OCI-LY1 (cell line): ENCODE measurements at regions not wholly inside any gene's neighbourhood (a gene's known extent, or its start where the extent isn't known, plus 50 kb on each side); places are given as distances from the start of the nearest gene placed in this dataset.

ENCODE experiments used
- H2AFZ ChIP-seq: fragments of 200-600 bp; sonication (generic), shearing (Covaris generic); 2 replicates; pipeline ENCODE4 v1.6.0; 2014; ENCODE audit warnings: antibody characterized with exemption, mild to moderate bottlenecking, low read length
- H3F3A ChIP-seq: fragments of 200-600 bp; sonication (generic), shearing (Covaris generic); 2 replicates; pipeline ENCODE4 v1.6.0; 2014; ENCODE audit warnings: mild to moderate bottlenecking, antibody characterized with exemption, low read length, moderate library complexity; ENCODE audit not compliant: insufficient read depth
- H3K27ac ChIP-seq: fragments of 200-600 bp; sonication (generic); 2 replicates; pipeline ENCODE4 v1.5.1; 2014; ENCODE audit warnings: low read length, mixed run types, mild to moderate bottlenecking, low read depth; ENCODE audit not compliant: poor library complexity, severe bottlenecking
- H3K27me3 ChIP-seq: fragments of 200-600 bp; sonication (generic); 2 replicates; pipeline ENCODE4 v1.6.0; 2014; ENCODE audit warnings: antibody characterized with exemption, mild to moderate bottlenecking, low read length, moderate library complexity; ENCODE audit not compliant: insufficient read depth
- H3K36me3 ChIP-seq: fragments of 200-600 bp; sonication (generic); 2 replicates; pipeline ENCODE4 v1.6.1; 2014; ENCODE audit warnings: mild to moderate bottlenecking, antibody characterized with exemption, low read length, moderate library complexity, mixed read lengths; ENCODE audit not compliant: insufficient read depth
- H3K4me1 ChIP-seq: fragments of 200-600 bp; sonication (generic); 2 replicates; pipeline ENCODE4 v1.5.1; 2014; ENCODE audit warnings: mild to moderate bottlenecking, low read length, moderate library complexity; ENCODE audit not compliant: insufficient read depth, severe bottlenecking
- H3K4me2 ChIP-seq: fragments of 200-600 bp; sonication (generic), shearing (Covaris generic); 2 replicates; pipeline ENCODE4 v1.6.1; 2014; ENCODE audit warnings: low read length
- H3K4me3 ChIP-seq: fragments of 200-600 bp; sonication (generic); 2 replicates; pipeline ENCODE4 v1.5.1; 2014; ENCODE audit warnings: low read length, low read depth, mild to moderate bottlenecking, mixed read lengths; ENCODE audit not compliant: poor library complexity, severe bottlenecking
- H3K79me2 ChIP-seq: fragments of 200-600 bp; shearing (Covaris generic); 2 replicates; pipeline ENCODE4 v1.6.1; 2016; ENCODE audit warnings: mixed run types, low read length, mixed read lengths; ENCODE audit not compliant: insufficient read depth
- H3K9ac ChIP-seq: fragments of 200-600 bp; sonication (generic), shearing (Covaris generic); 2 replicates; pipeline ENCODE4 v1.6.1; 2014; ENCODE audit warnings: mild to moderate bottlenecking, low read length, mixed read lengths
- H3K9me2 ChIP-seq: fragments of 200-600 bp; sonication (generic), shearing (Covaris generic); 2 replicates; pipeline ENCODE4 v1.6.1; 2014; ENCODE audit warnings: low read depth, mild to moderate bottlenecking, low read length, mixed read lengths
- H3K9me3 ChIP-seq: fragments of 200-600 bp; shearing (Covaris generic); 2 replicates; pipeline ENCODE4 v1.6.1; 2014; ENCODE audit warnings: low read length, mixed read lengths
- H4K20me1 ChIP-seq: fragments of 200-600 bp; sonication (generic), shearing (Covaris generic); 2 replicates; pipeline ENCODE4 v1.6.0; 2016; ENCODE audit warnings: mild to moderate bottlenecking, low read length; ENCODE audit not compliant: insufficient read depth
- EZH2 ChIP-seq: fragments of 200-600 bp; sonication (generic), shearing (Covaris generic); IDR thresholded peaks from 2 replicates; pipeline ENCODE4 v1.8.0; 2017; ENCODE audit warnings: borderline replicate concordance, mixed run types, mild to moderate bottlenecking, antibody characterized with exemption, low read length, moderate library complexity, mixed read lengths
- TF ChIP-seq, protein P1 (sequence below): fragments of 200-600 bp; sonication (generic), shearing (Covaris generic); IDR thresholded peaks from 2 replicates; pipeline ENCODE4 v1.5.1; 2017; ENCODE audit warnings: mild to moderate bottlenecking, antibody characterized with exemption, low read length, moderate library complexity, mixed read lengths

GRCh38 chr4:153116291-153116680 is 88.0 kb upstream of the TRIM2 start:
- peak overlapping the region; percentile 76 for H3K27ac ChIP-seq

DNA sequence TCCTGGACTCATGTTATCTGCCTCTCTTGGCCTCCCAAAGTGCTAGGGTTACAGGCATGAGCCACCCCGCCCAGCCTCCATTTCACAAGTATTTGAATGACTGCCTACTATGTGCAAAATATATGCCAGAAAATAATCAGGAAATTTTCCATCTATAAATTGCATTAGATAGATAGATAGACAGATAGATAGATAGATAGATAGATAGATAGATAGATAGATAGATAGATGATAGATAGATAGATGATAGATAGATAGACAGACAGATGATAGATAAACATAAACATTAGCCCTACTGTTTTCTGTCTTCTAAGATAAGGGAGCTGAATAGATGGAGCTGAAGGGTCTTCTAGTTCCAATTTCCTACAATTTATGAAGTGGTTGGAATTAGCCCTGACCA is 87.4 kb upstream of the TRIM2 start:
- no peaks in the 10 kb centered on the region for H3K36me3 ChIP-seq
- H3K9me2 ChIP-seq, result no peaks in the 10 kb centered on the region
- H4K20me1 ChIP-seq, result no peaks in the 10 kb centered on the region
- H3K4me1 ChIP-seq, result peaks cover 39% of the 10 kb centered on the region
- H3K27me3 ChIP-seq, result peaks cover 4% of the 10 kb centered on the region; the same call in 1 of the 2 replicates
- peak overlapping the region; percentile 76 for H3K27ac ChIP-seq
- no peak overlapping the region for H3K4me3 ChIP-seq
- H3K79me2 ChIP-seq, result no peaks in the 10 kb centered on the region
- TF ChIP-seq, protein P1, sequence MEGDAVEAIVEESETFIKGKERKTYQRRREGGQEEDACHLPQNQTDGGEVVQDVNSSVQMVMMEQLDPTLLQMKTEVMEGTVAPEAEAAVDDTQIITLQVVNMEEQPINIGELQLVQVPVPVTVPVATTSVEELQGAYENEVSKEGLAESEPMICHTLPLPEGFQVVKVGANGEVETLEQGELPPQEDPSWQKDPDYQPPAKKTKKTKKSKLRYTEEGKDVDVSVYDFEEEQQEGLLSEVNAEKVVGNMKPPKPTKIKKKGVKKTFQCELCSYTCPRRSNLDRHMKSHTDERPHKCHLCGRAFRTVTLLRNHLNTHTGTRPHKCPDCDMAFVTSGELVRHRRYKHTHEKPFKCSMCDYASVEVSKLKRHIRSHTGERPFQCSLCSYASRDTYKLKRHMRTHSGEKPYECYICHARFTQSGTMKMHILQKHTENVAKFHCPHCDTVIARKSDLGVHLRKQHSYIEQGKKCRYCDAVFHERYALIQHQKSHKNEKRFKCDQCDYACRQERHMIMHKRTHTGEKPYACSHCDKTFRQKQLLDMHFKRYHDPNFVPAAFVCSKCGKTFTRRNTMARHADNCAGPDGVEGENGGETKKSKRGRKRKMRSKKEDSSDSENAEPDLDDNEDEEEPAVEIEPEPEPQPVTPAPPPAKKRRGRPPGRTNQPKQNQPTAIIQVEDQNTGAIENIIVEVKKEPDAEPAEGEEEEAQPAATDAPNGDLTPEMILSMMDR, result no peak
- H3K9me3 ChIP-seq, result no peaks in the 10 kb centered on the region
- H3K9ac ChIP-seq, result no peak overlapping the region
- no peaks in the 10 kb centered on the region for H3F3A ChIP-seq
- peak overlapping the region; percentile 46; the same call in 1 of the 2 replicates for H3K4me2 ChIP-seq
- H2AFZ ChIP-seq, result no peak overlapping the region

More at GRCh38 chr4:153116291-153116680, 88.0 kb upstream of the TRIM2 start:
- peak overlapping the region; percentile 27; the same call in 1 of the 2 replicates for H3K9ac ChIP-seq
- peaks cover 43% of the 10 kb centered on the region for H3K4me1 ChIP-seq
- peak overlapping the region; percentile 46 for H3K4me2 ChIP-seq
- H3K9me3 ChIP-seq, result no peaks in the 10 kb centered on the region
- H3K9me2 ChIP-seq, result no peaks in the 10 kb centered on the region
- no peaks in the 10 kb centered on the region for H4K20me1 ChIP-seq
- no peaks in the 10 kb centered on the region for H3K36me3 ChIP-seq
- TF ChIP-seq, protein P1, result no peak
- no peak for TF ChIP-seq EZH2
- no peaks in the 10 kb centered on the region for H3K79me2 ChIP-seq
- peaks cover 4% of the 10 kb centered on the region; the same call in 1 of the 2 replicates for H3K27me3 ChIP-seq
- H2AFZ ChIP-seq, result no peak overlapping the region
- H3F3A ChIP-seq, result no peaks in the 10 kb centered on the region
- H3K4me3 ChIP-seq, result peak overlapping the region; percentile 18

DNA sequence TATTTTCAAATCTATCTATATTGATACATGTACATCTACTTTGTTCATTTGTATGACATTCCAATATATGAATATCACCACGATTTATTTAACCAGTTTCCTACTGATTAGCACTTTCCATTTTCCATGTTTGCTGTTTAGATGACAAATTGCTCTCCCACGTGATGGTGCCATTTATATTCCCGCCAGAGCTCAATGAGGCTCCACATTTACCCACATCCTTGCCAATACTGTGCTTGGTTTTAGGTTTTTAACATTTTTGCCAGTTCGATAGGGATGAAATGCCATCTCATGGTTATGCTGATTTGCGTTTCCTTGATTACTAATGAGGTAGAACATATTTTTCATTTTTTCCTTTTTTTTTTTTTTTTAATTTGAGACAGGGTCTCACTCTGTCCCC is 86.7 kb upstream of the TRIM2 start:
- TF ChIP-seq EZH2, result no peak
- TF ChIP-seq, protein P1, result no peak
- no peaks in the 10 kb centered on the region for H3K79me2 ChIP-seq
- no peaks in the 10 kb centered on the region for H4K20me1 ChIP-seq
- no peaks in the 10 kb centered on the region for H3K9me2 ChIP-seq
- peaks cover 32% of the 10 kb centered on the region for H3K4me1 ChIP-seq
- H2AFZ ChIP-seq, result no peak overlapping the region
- H3K36me3 ChIP-seq, result no peaks in the 10 kb centered on the region
- no peaks in the 10 kb centered on the region for H3F3A ChIP-seq
- H3K4me2 ChIP-seq, result no peak overlapping the region
- H3K9ac ChIP-seq, result no peak overlapping the region
- H3K4me3 ChIP-seq, result no peak overlapping the region
- peaks cover 4% of the 10 kb centered on the region; the same call in 1 of the 2 replicates for H3K27me3 ChIP-seq
- no peaks in the 10 kb centered on the region for H3K9me3 ChIP-seq
- H3K27ac ChIP-seq, result no peak overlapping the region
